HCT116 (cell line): ENCODE measurements at regions not wholly inside any gene's neighbourhood (a gene's known extent, or its start where the extent isn't known, plus 50 kb on each side); places are given as distances from the start of the nearest gene placed in this dataset.

Experiments used
- ATAC-seq: fragments of 200-7000 bp; cut with Tn5 transposase; 2 replicates; pipeline ENCODE4 v1.9.1; 2020; ENCODE audit warnings: mild to moderate bottlenecking, moderate library complexity
- BruUV-seq: library from RNA; stranded (reverse); fragments of 400-500 nt; replicated peaks from 2 replicates; lab custom pipeline; 2021; lab: Mats Ljungman, UMichigan
- CTCF ChIA-PET: fragments of 300-600 bp; sonication (Branson Sonifier 250); formaldehyde crosslinking; loops from one replicate; lab custom pipeline; 2021; ENCODE audit warnings: antibody characterized with exemption; lab: Charles Lee
- POLR2A ChIA-PET: fragments of 300-600, 350-600 bp; sonication (Branson Sonifier 250); formaldehyde crosslinking; loops from one replicate; lab custom pipeline; 2021; ENCODE audit warnings: antibody characterized with exemption; lab: Charles Lee
- RAD21 ChIA-PET, 2 experiments: fragments of 300-600 bp; sonication (Branson Sonifier 250); formaldehyde crosslinking; loops; one replicate each; lab custom pipeline; 2023; ENCODE audit warnings: low total read pairs in 2 of 2; ENCODE audit not compliant: uncharacterized antibody in 2 of 2, unreplicated experiment in 2 of 2, low non-redundant PET in 1 of 2; lab: Charles Lee
- DNase-seq: peaks from one replicate; pipeline ENCODE4 v3.0.0-alpha.2; 2010; ENCODE audit warnings: low read depth, low spot score
- H2AFZ ChIP-seq: fragments of 200-600 bp; shearing (Covaris generic), sonication (generic); 2 replicates; pipeline ENCODE4 v1.6.1; 2017; ENCODE audit warnings: low read depth, mixed run types, mixed read lengths, antibody characterized with exemption, low read length; ENCODE audit not compliant: poor library complexity, severe bottlenecking
- H3K27ac ChIP-seq: 2 replicates; pipeline ENCODE4 v1.5.1; 2012; ENCODE audit warnings: low read depth, low read length
- H3K27me3 ChIP-seq: fragments of 200-600 bp; sonication (generic); 2 replicates; pipeline ENCODE4 v1.6.1; 2016; ENCODE audit warnings: mixed run types, low read length, mixed read lengths; ENCODE audit not compliant: insufficient read depth
- H3K36me3 ChIP-seq, 2 experiments: fragments of 200-500 bp in 1 of 2; fragments of 200-600 bp in 1 of 2; sonication (Bioruptor generic) in 1 of 2; sonication (generic) in 1 of 2; 2 replicates each; pipeline versions ENCODE4 v1.5.1 to v1.6.1; 2014 to 2016; ENCODE audit warnings: low read length in 2 of 2, inconsistent platforms in 1 of 2, mixed read lengths in 1 of 2, mixed run types in 1 of 2; ENCODE audit not compliant: insufficient read depth in 2 of 2, control insufficient read depth in 1 of 2
- H3K4me1 ChIP-seq, 2 experiments: fragments of 200-600 bp in 1 of 2; sonication (generic) in 1 of 2; 2 replicates each; pipeline versions ENCODE4 v1.5.1 to v1.6.1; 2012 to 2017; ENCODE audit warnings: low read length in 2 of 2, inconsistent platforms in 1 of 2, mild to moderate bottlenecking in 1 of 2, mixed read lengths in 1 of 2, mixed run types in 1 of 2, moderate library complexity in 1 of 2; ENCODE audit not compliant: insufficient read depth in 2 of 2, control insufficient read depth in 1 of 2
- H3K4me2 ChIP-seq: fragments of 200-600 bp; sonication (generic); 2 replicates; pipeline ENCODE4 v1.6.1; 2017; ENCODE audit warnings: mixed run types, low read length, mixed read lengths
- H3K4me3 ChIP-seq, 2 experiments: fragments of 200-600 bp in 1 of 2; sonication (generic) in 1 of 2; replicated peaks in 1 of 2; 2 replicates each; pipeline ENCODE4 v1.5.1; 2011 to 2016; ENCODE audit warnings: low read length in 2 of 2, control low read depth in 1 of 2, low read depth in 1 of 2, mild to moderate bottlenecking in 1 of 2, mixed read lengths in 1 of 2, mixed run types in 1 of 2
- H3K79me2 ChIP-seq: fragments of 200-600 bp; sonication (generic); 2 replicates; pipeline ENCODE4 v1.6.1; 2017; ENCODE audit warnings: mild to moderate bottlenecking, mixed run types, low read length, moderate library complexity, mixed read lengths; ENCODE audit not compliant: insufficient read depth
- H3K9ac ChIP-seq: fragments of 200-600 bp; sonication (generic); 2 replicates; pipeline ENCODE4 v1.6.1; 2016; ENCODE audit warnings: low read length, mixed read lengths
- H3K9me2 ChIP-seq: fragments of 200-600 bp; sonication (generic), shearing (Covaris generic); 2 replicates; pipeline ENCODE4 v1.6.1; 2017; ENCODE audit warnings: mixed run types, mild to moderate bottlenecking, moderate library complexity; ENCODE audit not compliant: insufficient read depth
- H3K9me3 ChIP-seq, 2 experiments: fragments of 200-500 bp in 1 of 2; fragments of 200-600 bp in 1 of 2; sonication (Bioruptor generic) in 1 of 2; sonication (generic) in 1 of 2; 2 replicates each; pipeline ENCODE4 v1.6.1; 2014 to 2017; ENCODE audit warnings: low read length in 2 of 2, mixed read lengths in 2 of 2, inconsistent platforms in 1 of 2, low read depth in 1 of 2, mild to moderate bottlenecking in 1 of 2, mixed run types in 1 of 2, moderate library complexity in 1 of 2; ENCODE audit not compliant: control insufficient read depth in 1 of 2, insufficient read depth in 1 of 2
- H4K20me1 ChIP-seq: fragments of 200-600 bp; sonication (generic), shearing (Covaris generic); 2 replicates; pipeline ENCODE4 v1.6.1; 2017; ENCODE audit warnings: mixed run types, mild to moderate bottlenecking, moderate library complexity; ENCODE audit not compliant: insufficient read depth
- CBX3 ChIP-seq: IDR thresholded peaks from 2 replicates; pipeline ENCODE4 v1.6.1; 2012; ENCODE audit warnings: low read depth
- CEBPB ChIP-seq: IDR thresholded peaks from 2 replicates; pipeline ENCODE4 v1.6.1; 2012; ENCODE audit warnings: low read depth
- CTCF ChIP-seq, 3 experiments: fragments of 200-600 bp in 1 of 3; sonication (generic) in 1 of 3; IDR thresholded peaks in 2 of 3; conservative IDR thresholded peaks in 1 of 3; 2 replicates each; pipeline ENCODE4 v1.5.1; 2012 to 2017; ENCODE audit warnings: low read depth in 2 of 3, low read length in 2 of 3, antibody characterized with exemption in 1 of 3, borderline replicate concordance in 1 of 3, control low read depth in 1 of 3, mild to moderate bottlenecking in 1 of 3, mixed read lengths in 1 of 3, mixed run types in 1 of 3, moderate library complexity in 1 of 3; ENCODE audit not compliant: insufficient read depth in 1 of 3
- EZH2 ChIP-seq: fragments of 200-600 bp; sonication (generic); IDR thresholded peaks from 2 replicates; pipeline ENCODE4 v1.6.1; 2017; ENCODE audit warnings: antibody characterized with exemption, mixed run types
- EZH2phosphoT487 ChIP-seq: fragments of 200-600 bp; IDR thresholded peaks from 2 replicates; pipeline ENCODE4 v1.6.1; 2018; ENCODE audit warnings: antibody characterized with exemption, borderline replicate concordance
- FOSL1 ChIP-seq: IDR thresholded peaks from 2 replicates; pipeline ENCODE4 v1.6.1; 2012; ENCODE audit warnings: low read depth
- JUND ChIP-seq: IDR thresholded peaks from 2 replicates; pipeline ENCODE4 v1.6.1; 2012
- MAX ChIP-seq: IDR thresholded peaks from 2 replicates; pipeline ENCODE4 v1.6.1; 2012
- POLR2A ChIP-seq: IDR thresholded peaks from 2 replicates; pipeline ENCODE4 v1.7.0; 2011; ENCODE audit warnings: borderline replicate concordance; ENCODE audit not compliant: insufficient read depth, insufficient read length; ENCODE audit errors: extremely low read depth
- POLR2AphosphoS5 ChIP-seq: IDR thresholded peaks from 2 replicates; pipeline ENCODE4 v1.6.1; 2011; ENCODE audit warnings: mild to moderate bottlenecking, low read depth, low read length, moderate library complexity
- RAD21 ChIP-seq: IDR thresholded peaks from 2 replicates; pipeline ENCODE4 v1.6.1; 2012; ENCODE audit warnings: low read depth, mild to moderate bottlenecking
- REST ChIP-seq: IDR thresholded peaks from 2 replicates; pipeline ENCODE4 v1.6.1; 2012; ENCODE audit warnings: low read depth
- SIN3A ChIP-seq: IDR thresholded peaks from 2 replicates; pipeline ENCODE4 v1.6.1; 2012; ENCODE audit warnings: low read depth
- SP1 ChIP-seq: IDR thresholded peaks from 2 replicates; pipeline ENCODE4 v1.6.1; 2012; ENCODE audit warnings: low read depth
- SRF ChIP-seq: IDR thresholded peaks from 2 replicates; pipeline ENCODE4 v1.6.1; 2012; ENCODE audit warnings: low read depth
- TCF7L2 ChIP-seq: IDR thresholded peaks from 2 replicates; pipeline ENCODE4 v1.7.0; 2011; ENCODE audit warnings: borderline replicate concordance, inconsistent platforms; ENCODE audit not compliant: insufficient read depth, insufficient read length; ENCODE audit errors: extremely low read depth
- YY1 ChIP-seq: IDR thresholded peaks from 2 replicates; pipeline ENCODE4 v1.6.1; 2011; ENCODE audit warnings: low read length, low read depth, moderate library complexity, mild to moderate bottlenecking; ENCODE audit not compliant: insufficient replicate concordance; ENCODE audit errors: extremely low read depth
- ZBTB33 ChIP-seq: IDR thresholded peaks from 2 replicates; pipeline ENCODE4 v1.6.1; 2011; ENCODE audit warnings: mild to moderate bottlenecking, low read length, moderate library complexity; ENCODE audit not compliant: insufficient replicate concordance; ENCODE audit errors: extremely low read depth
- ZFX ChIP-seq: fragments of 450-650 bp; IDR thresholded peaks from 2 replicates; pipeline ENCODE4 v1.6.1; 2017
- ZNF274 ChIP-seq: fragments of 200-500 bp; sonication (Bioruptor generic); IDR thresholded peaks from 2 replicates; pipeline ENCODE4 v1.6.1; 2014; ENCODE audit warnings: mild to moderate bottlenecking, low read depth, low read length, inconsistent platforms
- intact Hi-C: fragments of 100-400 bp; cut with micrococcal nuclease; formaldehyde crosslinking; loops from 2 replicates; pipeline ENCODE4 v1.10.0; 2022

- POLR2A ChIA-PET = no interaction called here
- Histone ChIP-seq H3K79me2 (no peaks in the 10 kb centered on the region), H3K27me3 (no peaks in the 10 kb centered on the region), H3K4me1 (no peaks in the 10 kb centered on the region), H3K36me3 (no peaks in the 10 kb centered on the region), H3K9me2 (no peaks in the 10 kb centered on the region), H4K20me1 (no peaks in the 10 kb centered on the region), H3K9me3 (peaks cover 3 to 17% of the 10 kb centered on the region in 2 experiments; a peak in 2 of 4 replicates), H3K4me2 (no peak overlapping the region), H2AFZ (no peak overlapping the region), H3K4me3 (no peak overlapping the region), H3K9ac (no peak overlapping the region), H3K27ac (no peak overlapping the region)
- intact Hi-C loops = no loop called here
- TF ChIP-seq JUND = no peak
- no peak for TF ChIP-seq YY1
- no peak for TF ChIP-seq SP1
- TF ChIP-seq SRF = no peak
- no peak for TF ChIP-seq FOSL1
- TF ChIP-seq POLR2A = no peak
- no peak for TF ChIP-seq CTCF (IDR thresholded peaks at IDR 0.05 in 2 of 3, conservative IDR thresholded peaks at IDR 0.05 in 1 of 3; ENCODE audit: borderline replicate concordance in 1 of 3, insufficient read depth in 1 of 3, low read depth in 2 of 3, low read length in 2 of 3)
- TF ChIP-seq SIN3A = no peak
- no peak for TF ChIP-seq CEBPB
- TF ChIP-seq ZBTB33 = no peak
- TF ChIP-seq MAX = no peak
- TF ChIP-seq RAD21 = no peak
- no peak for TF ChIP-seq ZNF274
- TF ChIP-seq EZH2phosphoT487 = no peak
- TF ChIP-seq POLR2AphosphoS5 = no peak
- no peak for TF ChIP-seq REST
- no peak for TF ChIP-seq TCF7L2
- no peak for TF ChIP-seq CBX3
- TF ChIP-seq ZFX = no peak
- TF ChIP-seq EZH2 = no peak
- RAD21 ChIA-PET = no interaction called here
- ATAC-seq = no peak
- CTCF ChIA-PET = no interaction called here
- BruUV-seq = no TSS peak
- no peak for DNase-seq
Measured at GRCh38 chr13:58202099-58202498, 570.6 kb downstream of the PCDH17 start.
